GM21526 (cell line): ENCODE measurements at regions not wholly inside any gene's neighbourhood (a gene's known extent, or its start where the extent isn't known, plus 50 kb on each side); places are given as distances from the start of the nearest gene placed in this dataset.
"Not testable (repeated sequence)": the region's sequence is repeated elsewhere in the genome, so short reads cannot be mapped to it uniquely, and the experiment has no call there.

Experiments used
- ATAC-seq: cut with Tn5 transposase; IDR thresholded peaks from one replicate; pipeline ENCODE4 v1.9.1; 2021; ENCODE audit warnings: moderate library complexity; ENCODE audit not compliant: unreplicated experiment, low FRiP score

DNA sequence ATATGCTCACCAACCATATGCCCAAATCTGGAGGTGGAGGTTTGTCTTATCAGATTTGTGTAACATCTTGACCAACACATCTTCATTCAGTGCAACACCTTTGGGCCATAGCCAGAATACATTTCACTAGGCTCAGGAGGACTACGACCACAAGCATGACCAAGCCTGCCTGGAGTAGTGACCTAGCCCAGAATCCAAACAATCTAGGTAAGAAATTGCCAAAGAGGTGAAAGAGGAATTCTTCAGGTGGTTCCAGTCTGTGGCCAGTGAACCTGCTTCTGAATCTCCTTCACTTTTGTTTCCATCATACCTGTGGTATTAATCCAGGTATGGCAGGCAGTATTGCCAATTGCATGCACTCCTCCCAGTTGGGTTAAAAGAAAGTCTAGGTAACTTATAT, 112.8 kb upstream of the RAB18 start:
- no peak for ATAC-seq

DNA sequence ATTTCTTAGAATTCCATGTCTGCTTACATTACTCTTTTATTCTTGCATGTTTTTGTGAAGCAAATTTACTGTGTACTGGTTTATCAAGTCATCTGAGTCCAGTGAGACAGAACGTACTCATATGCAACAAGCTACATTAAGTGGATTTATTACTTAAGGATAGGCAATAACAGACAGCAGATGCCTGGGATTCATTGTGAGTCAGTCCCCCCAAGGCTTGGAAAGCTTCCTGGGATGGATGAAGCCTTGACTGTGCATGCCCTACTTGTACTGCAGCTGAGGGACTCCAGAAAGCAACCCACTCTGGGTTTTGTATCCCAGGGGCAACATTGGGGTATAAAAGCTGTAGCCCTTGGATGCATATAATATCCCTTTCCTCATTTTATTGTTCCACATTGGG, 113.4 kb upstream of the RAB18 start:
- no peak for ATAC-seq

DNA sequence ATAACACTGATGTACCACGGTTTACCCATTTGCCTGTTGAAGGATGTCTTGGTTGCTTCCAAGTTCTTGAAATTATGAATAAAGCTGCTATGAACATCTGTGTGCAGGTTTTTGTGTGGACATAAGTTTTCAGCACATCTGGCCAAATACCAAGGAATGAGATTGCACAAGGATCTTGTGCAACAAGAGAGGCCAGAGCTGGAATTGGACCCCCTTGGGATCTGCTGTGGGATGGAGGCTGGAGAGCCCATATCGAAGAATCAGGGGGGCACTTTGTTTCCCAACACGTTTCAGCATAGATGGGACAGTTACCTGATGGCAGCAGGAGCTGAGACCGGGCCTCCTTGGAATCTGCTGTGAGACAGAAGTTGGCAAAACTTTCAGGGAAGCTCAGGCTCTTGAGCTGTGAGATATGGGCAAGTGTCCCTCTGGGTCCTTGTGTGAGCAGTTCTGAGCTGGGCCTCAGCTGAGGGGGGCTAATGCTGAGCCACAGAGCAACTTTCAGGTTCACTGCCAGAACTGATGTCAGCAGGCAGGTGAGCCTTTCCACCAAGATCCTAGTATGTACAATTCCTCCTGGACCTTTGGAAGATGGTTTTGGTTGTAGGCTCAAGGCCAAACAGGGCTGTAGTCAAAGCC, 115.2 kb upstream of the RAB18 start:
- ATAC-seq: no peak

DNA sequence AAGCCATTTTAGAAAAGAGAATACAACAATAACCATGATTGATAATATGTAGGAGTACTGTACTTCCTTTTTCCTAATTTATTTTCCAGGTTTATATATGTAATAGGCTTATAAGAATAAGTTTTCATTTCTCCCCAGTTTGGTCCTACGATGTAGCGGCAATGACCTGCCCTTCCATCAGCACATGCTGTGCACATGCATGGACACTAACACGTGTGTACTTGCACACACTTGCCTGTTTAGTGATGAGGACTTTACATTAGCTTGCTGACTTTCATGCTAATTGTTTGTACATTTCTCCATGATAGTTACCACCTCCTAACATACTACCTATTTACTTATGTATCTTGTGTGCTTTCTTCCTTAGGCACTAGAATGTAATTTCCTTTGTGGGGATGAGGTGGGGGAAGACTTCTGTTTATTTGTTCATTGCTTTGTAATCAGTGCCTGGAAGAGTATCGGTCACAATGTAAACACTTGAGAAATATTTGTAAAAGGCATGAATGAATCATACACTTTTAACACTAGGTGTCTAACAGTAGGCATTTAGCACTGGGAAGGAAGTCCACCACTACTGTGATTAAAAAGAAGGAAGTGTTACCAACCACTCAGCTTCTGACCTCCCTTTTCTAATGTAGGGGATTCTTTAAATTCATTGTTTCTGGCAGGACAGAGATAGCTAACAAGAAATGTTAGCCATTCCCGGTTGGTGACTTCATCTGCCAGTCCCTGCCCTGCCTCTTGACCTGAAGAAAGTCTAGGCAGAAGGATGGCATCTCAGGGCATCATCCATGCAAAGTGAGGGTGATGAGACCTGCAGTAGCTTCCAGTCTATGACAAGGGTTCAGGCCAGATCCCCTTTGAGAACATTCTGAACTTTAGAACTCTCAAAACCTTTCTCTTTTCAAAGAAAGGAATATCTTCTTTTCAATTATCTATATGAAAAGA, 120.2 kb upstream of the RAB18 start:
- ATAC-seq: no peak

DNA sequence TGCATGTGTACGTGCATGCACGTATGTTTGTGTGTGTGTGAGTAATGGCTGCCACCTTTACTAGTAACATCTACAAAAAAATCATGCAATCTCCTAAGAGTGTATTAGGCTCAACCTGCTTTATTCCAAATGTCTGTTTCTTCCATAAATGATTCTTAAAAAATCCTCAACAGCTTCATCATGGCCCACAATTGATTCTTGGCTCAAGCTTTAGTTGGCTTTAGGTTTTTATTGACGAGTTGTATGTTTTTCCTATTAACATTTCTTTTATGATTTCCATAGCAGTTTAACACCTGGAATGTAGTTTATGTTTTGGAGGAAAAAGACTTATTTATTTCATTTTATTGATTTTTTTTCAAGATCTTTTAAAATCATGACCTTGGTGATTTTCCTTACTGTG, 121.9 kb upstream of the RAB18 start:
- no peak for ATAC-seq

DNA sequence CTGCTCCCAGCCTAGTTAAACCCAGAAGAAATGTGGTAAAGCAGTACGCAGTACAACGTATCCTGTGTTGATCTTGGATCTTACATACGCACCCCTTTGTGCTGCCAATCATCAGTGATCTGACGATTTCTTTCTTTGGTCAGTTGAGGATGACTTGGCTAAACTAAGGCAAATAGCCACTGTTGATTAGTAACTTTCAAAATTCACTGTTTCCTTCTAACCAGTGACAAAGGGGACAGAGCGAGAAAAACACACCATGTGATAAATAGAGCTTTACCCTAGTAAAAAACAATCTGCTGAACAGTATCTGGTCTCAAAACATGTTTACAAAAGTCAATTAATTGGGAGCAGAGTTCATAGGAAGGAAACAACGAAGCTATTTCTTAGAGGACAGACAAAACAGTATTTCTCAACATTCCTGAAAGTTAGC, 123.2 kb upstream of the RAB18 start:
- no peak for ATAC-seq

DNA sequence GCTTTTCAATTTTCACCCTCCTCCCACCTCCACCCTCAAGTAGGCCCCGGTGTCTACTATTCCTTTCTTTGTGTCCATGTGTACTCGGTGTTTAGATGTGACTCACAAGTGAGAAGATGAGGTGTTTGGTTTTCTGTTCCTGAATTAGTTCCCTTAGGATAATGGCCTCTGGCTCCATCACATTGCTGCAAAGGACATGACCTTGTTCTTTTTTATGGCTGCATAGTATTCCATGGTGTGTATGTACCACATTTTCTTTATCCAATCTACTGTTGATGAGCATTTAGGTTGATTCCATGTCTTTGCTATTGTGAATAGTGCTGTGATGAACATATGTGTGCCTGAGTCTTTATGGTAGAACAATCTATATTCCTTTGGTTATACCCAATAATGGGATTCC, 125.1 kb upstream of the RAB18 start:
- not testable (repeated sequence) for ATAC-seq

DNA sequence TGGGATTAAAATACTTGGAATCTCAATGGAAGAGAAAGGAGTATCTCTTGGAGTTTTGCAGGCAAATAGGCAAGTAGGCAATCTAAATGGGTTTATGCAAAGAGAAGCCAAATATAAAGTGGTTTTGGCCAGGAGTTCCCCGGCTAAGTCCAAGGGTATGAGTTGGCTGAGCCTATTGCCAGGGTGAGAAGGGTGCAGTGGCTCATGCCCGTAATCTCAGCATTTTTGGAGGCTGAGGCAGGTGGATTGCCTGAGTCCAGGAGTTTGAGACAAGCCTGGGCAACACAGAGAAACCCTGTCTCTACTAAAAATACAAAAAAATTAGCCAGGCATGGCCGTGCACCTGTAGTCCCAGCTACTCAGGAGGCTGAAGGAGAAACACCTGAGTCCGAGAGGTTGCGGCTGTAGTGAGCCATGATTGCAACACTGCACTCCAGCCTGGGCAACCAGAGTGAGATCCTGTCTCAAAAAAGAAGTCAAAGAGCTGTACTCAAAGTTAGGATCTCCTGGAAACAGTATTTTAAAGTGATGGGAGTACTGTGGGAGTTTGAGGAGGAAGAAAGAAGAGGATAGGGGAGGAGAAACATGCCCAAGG, 130.4 kb upstream of the RAB18 start:
- no peak for ATAC-seq

DNA sequence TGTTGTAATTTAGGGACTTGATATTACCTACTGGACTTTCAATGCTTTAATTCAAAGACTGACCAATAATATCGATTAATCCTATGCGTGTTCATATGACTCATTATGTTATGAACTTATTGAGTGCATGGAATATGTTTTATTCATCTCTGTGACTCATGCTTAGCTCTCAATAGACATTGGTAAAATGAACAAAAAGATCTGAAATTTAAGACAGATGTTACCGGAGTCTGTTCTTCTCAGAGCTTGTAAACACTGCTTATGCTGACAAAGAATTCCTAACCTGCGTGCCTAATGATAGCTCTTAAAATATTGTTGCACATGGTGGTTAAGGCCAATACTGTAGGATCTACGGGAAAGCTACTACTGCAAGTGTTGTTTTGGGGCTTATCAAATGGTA, 131.5 kb upstream of the ACBD5 start:
- ATAC-seq: no peak

DNA sequence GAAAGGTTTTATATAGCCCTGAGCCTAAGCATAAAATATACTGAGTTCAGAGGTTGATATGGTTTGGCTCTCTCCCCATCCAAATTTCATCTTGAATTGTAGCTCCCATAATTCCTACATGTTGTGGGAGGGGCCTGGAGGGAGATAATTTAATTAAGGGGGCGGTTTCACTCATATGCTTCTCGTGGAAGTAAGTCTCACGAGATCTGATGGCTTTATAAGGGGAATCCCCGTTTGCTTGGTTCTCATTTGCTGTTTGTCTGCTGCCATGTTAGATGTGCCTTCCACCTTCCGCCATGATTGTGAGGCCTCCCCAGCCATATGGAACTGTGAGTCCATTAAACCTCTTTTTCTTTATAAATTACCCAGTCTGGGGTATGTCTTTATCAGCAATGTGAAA, 130.8 kb upstream of the ACBD5 start:
- ATAC-seq: not testable (repeated sequence)

DNA sequence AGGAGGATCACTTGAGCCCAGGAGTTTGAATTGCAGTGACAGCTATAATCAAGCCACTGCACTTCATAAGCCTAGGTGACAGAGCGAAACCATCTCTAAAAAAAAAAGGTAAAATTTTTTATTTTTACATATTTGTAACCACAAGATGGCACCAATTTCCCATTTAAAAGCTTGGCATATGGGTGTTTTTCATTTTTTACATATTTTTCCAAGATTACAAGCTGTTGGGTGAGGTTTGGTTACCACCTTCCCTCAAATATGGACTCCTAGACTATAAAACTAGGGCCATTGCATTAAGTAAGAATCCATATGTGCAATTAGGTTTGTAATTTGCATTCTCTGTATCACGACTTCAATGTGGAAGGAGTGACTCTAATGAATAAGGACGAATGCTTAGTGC, 129.3 kb upstream of the ACBD5 start:
- no peak for ATAC-seq

DNA sequence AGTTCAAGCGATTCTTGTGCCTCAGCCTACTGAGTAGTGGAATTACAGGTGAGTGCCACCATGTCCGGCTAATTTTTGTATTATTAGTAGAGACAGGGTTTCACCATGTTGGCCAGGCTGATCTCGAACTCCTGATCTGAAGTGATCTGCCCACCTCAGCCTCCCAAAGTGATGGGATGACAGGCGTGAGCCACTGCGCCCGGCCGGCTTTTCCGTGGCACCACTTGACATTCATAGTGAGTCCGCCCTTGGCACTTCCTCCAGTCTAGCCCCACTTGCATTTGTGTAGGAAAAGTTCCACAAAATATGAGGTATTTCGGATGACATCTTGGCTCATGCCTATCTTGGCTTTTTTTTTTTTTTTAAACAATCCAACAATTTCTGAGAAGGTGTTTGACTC, 128.1 kb upstream of the ACBD5 start:
- ATAC-seq: no peak

DNA sequence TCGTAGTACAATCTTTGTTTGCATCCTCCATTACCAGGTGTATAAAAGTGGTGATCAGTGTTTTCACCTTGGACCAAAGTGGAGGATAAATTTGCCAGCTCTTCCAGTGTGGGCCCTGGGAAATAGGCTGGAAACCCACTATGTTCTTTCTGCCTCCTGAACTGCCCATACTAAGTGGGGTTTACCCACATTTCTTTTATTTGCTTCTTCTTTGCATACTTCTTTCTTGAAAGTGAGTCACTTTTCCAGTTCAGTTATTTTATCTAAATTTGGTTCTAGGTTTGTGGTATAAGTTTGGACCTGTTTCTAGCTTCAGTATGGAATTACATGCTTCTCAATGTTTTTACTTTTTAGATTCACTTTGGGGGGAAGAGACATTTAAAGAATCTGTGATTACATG, 126.2 kb upstream of the ACBD5 start:
- no peak for ATAC-seq

DNA sequence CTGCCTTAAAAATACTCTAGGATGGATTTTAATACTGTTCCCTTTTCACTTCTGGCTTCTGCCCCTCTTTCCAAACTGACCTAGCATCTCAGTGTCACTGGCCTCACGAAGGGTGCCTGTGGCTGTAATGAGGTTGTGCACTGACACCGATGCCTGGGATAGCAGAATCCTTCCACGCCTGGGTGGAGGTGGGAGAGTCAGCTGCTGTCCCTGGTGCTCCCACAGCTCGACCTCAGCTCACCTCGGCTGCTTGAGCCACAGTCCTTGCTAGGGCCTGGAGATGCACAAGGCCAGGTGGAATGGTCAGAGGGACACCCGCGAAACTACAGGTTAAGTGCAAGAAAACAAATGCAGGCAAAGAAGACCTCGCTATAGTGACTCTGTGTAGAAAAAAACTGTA, 123.4 kb upstream of the ACBD5 start:
- no peak for ATAC-seq

DNA sequence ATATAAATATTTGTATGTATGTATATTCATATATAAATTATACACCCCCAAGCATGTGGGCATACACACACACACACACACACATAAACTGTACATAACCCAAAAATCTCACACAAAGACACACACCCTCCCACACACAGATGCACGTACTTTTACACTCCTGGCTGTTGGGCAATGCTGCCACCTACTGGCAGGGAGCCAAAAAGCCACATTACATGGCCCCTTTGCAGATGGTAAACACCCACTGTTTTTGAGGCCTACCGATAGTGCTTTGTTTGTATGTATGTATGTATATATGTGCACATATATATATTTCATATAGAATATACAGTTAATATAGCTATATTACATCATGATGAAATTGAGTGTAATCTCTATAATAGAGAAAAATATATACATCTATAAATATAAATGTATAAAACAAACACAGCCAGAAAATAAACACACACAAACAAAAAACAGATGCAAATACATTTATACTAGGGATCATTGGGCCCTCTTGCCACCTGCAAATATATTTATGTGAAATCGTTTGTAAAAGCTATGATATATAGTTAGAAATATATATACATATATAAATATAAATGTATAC, 120.1 kb upstream of the ACBD5 start:
- ATAC-seq: peak; percentile 86

DNA sequence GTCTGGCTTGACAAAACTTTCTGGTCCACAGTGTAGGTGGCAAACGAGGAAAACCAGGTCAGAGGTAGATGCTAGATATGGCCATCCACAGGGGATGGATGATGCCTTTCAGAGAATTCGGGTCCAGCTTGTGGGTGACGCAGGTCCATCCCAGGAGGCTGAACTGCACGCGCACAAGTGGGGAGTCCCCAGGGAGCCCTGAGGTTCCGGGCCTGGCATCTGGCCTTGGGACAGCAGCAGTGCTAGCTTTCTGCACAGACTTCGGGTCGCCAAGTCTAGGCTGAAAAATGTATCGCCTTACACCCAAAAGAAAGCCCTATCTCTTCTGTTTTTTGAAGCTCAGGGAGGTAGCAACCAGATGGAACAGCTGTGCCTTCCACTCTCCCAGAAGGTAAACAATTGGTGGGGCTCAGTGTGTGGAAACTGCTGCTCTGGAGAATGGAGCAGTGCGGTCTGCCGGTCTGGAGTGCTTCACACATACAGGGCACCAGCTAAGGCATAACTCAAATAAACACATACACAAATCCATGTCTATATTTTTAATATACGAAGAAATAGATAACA, 119.3 kb upstream of the ACBD5 start:
- ATAC-seq: no peak

DNA sequence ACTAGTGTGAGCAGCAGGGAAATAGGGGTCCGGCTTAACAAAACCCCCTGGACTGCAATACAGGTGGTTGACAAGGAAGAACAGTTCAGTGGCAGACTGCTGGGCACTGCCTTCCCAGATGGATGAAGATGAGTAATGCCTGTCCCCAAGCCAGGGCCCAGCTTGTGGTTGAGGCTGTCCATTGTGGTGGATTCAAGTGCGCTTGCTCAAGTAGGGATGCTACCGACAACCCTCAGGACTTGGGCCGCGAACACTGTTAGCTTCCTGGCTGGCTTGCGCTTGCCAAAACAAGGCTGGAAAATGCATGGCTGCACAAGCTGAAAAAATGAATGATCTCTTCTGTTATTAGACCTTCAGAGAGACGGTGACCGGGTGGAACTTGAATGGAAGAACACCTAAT, 116.1 kb upstream of the ACBD5 start:
- ATAC-seq: no peak

DNA sequence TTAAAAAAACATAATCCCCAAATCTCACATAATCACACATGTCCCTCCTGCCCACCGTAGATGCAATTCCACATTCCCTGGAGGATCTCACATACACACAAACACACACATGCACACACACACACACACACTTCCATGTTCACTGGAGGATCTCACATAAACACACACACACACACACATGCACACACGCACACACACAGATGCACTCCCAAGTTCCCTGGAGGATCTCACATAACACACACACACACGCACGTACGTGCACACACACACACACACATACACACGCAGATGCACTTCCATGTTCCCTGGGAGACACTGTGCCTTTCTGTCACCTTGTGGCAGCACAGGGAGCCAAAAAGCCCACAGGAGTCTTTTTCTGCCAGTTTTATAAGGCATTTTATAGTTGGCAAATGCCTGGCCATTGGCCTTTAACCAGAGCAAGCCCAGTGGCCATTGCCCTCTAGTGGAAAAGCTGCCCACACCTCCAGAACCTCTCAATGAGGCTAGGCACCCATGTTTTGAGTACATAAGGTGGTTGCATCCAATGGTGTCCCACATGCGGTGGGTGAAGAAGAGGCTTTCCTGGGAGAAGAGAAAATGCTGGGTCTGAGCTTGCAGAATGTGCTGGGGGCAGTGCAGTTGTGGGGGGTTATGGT, 115.4 kb upstream of the ACBD5 start:
- no peak for ATAC-seq

DNA sequence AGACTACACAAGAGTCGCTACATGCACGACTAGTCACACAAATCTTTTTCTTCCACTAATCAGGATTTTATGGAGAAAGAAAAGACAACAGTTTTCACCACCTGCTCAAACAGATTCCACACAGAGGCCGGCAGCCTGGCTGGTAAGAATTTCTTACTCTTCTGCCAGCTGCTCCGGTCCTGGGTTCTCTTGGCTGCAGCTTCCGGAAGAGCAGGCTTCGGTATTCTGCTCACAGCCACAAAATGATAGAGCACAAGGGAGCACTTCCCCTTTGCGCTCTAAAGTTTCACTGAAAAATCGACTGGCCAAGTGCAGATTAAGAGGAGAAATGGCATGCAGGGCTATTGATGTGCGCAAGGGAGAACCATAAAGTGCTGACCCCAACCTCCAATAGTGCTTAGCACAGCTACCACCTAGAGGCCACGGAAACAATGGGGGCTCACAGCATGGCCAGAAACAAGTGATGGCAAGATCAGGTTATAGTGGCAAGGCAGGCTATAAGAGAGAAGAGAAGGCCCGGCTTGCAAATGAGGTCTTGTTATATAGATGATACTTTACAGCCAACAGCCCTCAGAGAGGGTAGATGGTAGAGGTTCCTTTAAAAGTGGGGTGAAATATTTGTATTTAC, 114.2 kb upstream of the ACBD5 start:
- ATAC-seq: peak; percentile 97

DNA sequence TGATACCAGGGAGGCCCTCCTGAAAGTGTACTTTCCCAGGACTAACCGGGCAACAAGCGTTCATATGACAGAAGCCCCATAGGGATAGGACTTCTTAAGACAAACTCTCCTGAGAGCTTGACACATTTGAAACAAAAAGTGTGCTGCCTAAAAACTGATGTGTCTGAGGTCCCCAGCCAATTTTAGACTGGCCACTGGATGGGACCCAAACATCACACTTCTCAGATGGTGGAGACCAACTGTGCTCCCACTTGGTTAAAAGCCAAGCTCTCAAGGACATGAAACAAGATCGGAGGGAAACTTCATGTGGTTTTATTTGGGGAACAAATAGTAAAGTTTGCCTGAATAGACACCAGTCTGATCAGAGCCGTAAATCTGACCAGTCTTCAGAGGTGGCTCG, 113.5 kb upstream of the ACBD5 start:
- not testable (repeated sequence) for ATAC-seq
